Esophagus muscularis mucosa (tissue), 4 donors: ENCODE measurements at regions not wholly inside any gene's neighbourhood (a gene's known extent, or its start where the extent isn't known, plus 50 kb on each side); places are given as distances from the start of the nearest gene placed in this dataset.

ENCODE experiments used
- EP300 ChIP-seq: sonication (generic); formaldehyde crosslinking; IDR thresholded peaks from one replicate; pipeline ENCODE4 v1.6.1; 2017; ENCODE audit warnings: antibody characterized with exemption
- POLR2A ChIP-seq: fragments of 450-650 bp; IDR thresholded peaks from one replicate; pipeline ENCODE4 v1.6.1; 2017; ENCODE audit warnings: antibody characterized with exemption, moderate library complexity, mild to moderate bottlenecking, low read depth
- POLR2AphosphoS5 ChIP-seq, 2 donors: sonication (generic); formaldehyde crosslinking; IDR thresholded peaks; one replicate each; pipeline ENCODE4 v1.6.1; 2017; ENCODE audit warnings: antibody characterized with exemption in 2 of 2
- TF ChIP-seq, protein P1 (sequence below), 3 experiments: fragments of 200-600 bp in 2 of 3; fragments of 450-650 bp in 1 of 3; sonication (generic) in 2 of 3; IDR thresholded peaks; one replicate each; pipeline ENCODE4 v1.5.1; 2017 to 2019; ENCODE audit warnings: antibody characterized with exemption in 3 of 3, mild to moderate bottlenecking in 2 of 3, moderate library complexity in 1 of 3

GRCh38 chr18:46266473-46266872, 162.3 kb downstream of the HAUS1 start:
- TF ChIP-seq, protein P1, sequence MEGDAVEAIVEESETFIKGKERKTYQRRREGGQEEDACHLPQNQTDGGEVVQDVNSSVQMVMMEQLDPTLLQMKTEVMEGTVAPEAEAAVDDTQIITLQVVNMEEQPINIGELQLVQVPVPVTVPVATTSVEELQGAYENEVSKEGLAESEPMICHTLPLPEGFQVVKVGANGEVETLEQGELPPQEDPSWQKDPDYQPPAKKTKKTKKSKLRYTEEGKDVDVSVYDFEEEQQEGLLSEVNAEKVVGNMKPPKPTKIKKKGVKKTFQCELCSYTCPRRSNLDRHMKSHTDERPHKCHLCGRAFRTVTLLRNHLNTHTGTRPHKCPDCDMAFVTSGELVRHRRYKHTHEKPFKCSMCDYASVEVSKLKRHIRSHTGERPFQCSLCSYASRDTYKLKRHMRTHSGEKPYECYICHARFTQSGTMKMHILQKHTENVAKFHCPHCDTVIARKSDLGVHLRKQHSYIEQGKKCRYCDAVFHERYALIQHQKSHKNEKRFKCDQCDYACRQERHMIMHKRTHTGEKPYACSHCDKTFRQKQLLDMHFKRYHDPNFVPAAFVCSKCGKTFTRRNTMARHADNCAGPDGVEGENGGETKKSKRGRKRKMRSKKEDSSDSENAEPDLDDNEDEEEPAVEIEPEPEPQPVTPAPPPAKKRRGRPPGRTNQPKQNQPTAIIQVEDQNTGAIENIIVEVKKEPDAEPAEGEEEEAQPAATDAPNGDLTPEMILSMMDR (IDR thresholded peaks at IDR 0.05): no peak
- no peak for TF ChIP-seq POLR2AphosphoS5 (IDR thresholded peaks at IDR 0.05)
- TF ChIP-seq EP300: no peak
- TF ChIP-seq POLR2A: no peak
